Tibial nerve (tissue), 4 donors: ENCODE measurements at regions not wholly inside any gene's neighbourhood (a gene's known extent, or its start where the extent isn't known, plus 50 kb on each side); places are given as distances from the start of the nearest gene placed in this dataset.

Source experiments
- DNase-seq, 2 donors: peaks; one replicate each; pipeline ENCODE4 v3.0.0-alpha.2; 2019; ENCODE audit warnings: low spot score in 2 of 2
- H3K27ac ChIP-seq, 4 donors: fragments of 200-600 bp; sonication (generic) in 3 of 4; one replicate each; pipeline ENCODE4 v1.5.1; 2017 to 2019; ENCODE audit warnings: mild to moderate bottlenecking in 1 of 4
- H3K27me3 ChIP-seq, 2 donors: fragments of 200-600 bp; sonication (generic) in 1 of 2; one replicate each; pipeline versions ENCODE4 v1.5.1 to v1.6.0; 2017 to 2019
- H3K36me3 ChIP-seq, 3 donors: fragments of 200-600 bp; sonication (generic); one replicate each; pipeline ENCODE4 v1.5.1; 2018 to 2019
- H3K4me1 ChIP-seq, 4 donors: fragments of 200-600 bp; sonication (generic) in 3 of 4; one replicate each; pipeline ENCODE4 v1.5.1; 2017 to 2019
- H3K4me3 ChIP-seq, 4 donors: fragments of 200-600 bp; sonication (generic) in 3 of 4; one replicate each; pipeline ENCODE4 v1.5.1; 2017 to 2019; ENCODE audit warnings: mild to moderate bottlenecking in 1 of 4, moderate library complexity in 1 of 4
- H3K9me3 ChIP-seq, 4 donors: fragments of 200-600 bp; sonication (generic) in 3 of 4; one replicate each; pipeline ENCODE4 v1.5.1; 2017 to 2019
- EP300 ChIP-seq, 2 donors: sonication (generic); formaldehyde crosslinking; IDR thresholded peaks; one replicate each; pipeline ENCODE4 v1.6.1; 2017; ENCODE audit warnings: antibody characterized with exemption in 2 of 2, mild to moderate bottlenecking in 1 of 2
- POLR2A ChIP-seq, 2 donors: fragments of 450-650 bp; IDR thresholded peaks; one replicate each; pipeline ENCODE4 v1.6.1; 2017; ENCODE audit warnings: antibody characterized with exemption in 2 of 2, mild to moderate bottlenecking in 2 of 2, moderate library complexity in 2 of 2
- WGBS, 2 donors: methylation state at CpG; one replicate each; pipeline ENCODE4 v1.1.5; 2018; 5-methylcytosine and 5-hydroxymethylcytosine counted together
- TF ChIP-seq, protein P1 (sequence below), 5 experiments: fragments of 200-600 bp in 3 of 5; fragments of 450-650 bp in 2 of 5; sonication (generic) in 3 of 5; IDR thresholded peaks; one replicate each; pipeline ENCODE4 v1.5.1; 2016 to 2019; ENCODE audit warnings: antibody characterized with exemption in 5 of 5, mild to moderate bottlenecking in 3 of 5, moderate library complexity in 2 of 5

DNA sequence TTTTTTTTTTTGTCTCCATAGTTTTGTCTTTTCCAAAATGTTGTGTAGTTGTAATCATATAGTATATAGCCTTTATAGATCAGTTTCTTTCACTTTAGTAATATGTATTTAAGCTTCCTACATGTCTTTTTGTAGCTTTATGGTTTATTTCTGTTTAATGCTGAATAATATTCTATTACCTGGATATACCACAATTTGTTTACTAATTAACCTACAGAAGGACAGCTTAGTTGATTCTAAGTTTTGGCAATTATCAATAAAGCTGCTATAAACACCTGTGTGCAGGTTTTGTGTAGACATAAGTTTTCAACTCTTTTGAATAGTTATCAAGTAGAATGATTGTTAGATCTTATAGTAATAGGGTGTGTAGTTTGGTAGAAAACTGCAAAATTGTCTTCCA is 130.3 kb upstream of the CARD18 start:
- no peak overlapping the region for H3K27ac ChIP-seq
- DNase-seq, result no peak
- TF ChIP-seq POLR2A (IDR thresholded peaks at IDR 0.05), result no peak
- TF ChIP-seq EP300 (IDR thresholded peaks at IDR 0.05), result no peak
- no peaks in the 10 kb centered on the region for H3K4me1 ChIP-seq
- H3K27me3 ChIP-seq, result no peaks in the 10 kb centered on the region
- no peaks in the 10 kb centered on the region for H3K9me3 ChIP-seq
- no peak overlapping the region for H3K4me3 ChIP-seq
- no peaks in the 10 kb centered on the region for H3K36me3 ChIP-seq

DNA sequence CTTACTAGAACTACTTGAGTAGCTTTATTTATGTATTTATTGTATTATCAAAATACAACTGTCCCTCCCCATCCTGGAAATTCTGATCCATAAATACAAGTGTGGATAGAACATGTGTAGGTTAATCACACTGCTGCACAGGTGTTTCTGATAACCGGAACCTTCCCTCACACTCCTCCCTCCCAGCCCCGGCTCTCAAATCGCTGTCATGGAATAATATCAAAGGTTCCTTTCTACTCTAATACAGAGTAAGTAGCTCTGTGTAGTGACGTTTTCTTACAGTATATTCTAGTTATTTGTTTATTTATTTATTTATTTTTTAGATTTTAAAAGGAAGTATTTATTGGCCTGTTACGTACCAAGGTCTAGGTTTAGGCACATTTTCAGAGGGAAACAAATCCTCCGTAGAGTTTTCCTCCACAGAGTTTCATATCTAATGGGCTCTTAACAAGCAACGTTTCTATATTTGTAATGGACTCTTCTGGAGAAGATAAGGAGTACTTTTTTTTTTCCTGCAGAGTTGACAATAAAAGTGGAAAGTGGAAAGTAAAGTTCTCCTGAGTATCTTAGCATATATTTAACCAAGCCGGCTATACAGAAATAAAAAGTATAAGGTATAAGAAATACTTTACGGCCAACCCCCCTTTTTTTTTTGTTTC is 129.0 kb upstream of the CARD18 start:
- Histone ChIP-seq H3K4me1 (no peaks in the 10 kb centered on the region), H3K4me3 (no peak overlapping the region), H3K27ac (no peak overlapping the region), H3K9me3 (no peaks in the 10 kb centered on the region), H3K27me3 (no peaks in the 10 kb centered on the region), H3K36me3 (no peaks in the 10 kb centered on the region)
- WGBS, 2 donors, result 82% methylated on average over 9 of the region's 9 CpGs
- no peak for DNase-seq
- TF ChIP-seq POLR2A (IDR thresholded peaks at IDR 0.05) (no peak), EP300 (IDR thresholded peaks at IDR 0.05) (no peak)
- TF ChIP-seq, protein P1, sequence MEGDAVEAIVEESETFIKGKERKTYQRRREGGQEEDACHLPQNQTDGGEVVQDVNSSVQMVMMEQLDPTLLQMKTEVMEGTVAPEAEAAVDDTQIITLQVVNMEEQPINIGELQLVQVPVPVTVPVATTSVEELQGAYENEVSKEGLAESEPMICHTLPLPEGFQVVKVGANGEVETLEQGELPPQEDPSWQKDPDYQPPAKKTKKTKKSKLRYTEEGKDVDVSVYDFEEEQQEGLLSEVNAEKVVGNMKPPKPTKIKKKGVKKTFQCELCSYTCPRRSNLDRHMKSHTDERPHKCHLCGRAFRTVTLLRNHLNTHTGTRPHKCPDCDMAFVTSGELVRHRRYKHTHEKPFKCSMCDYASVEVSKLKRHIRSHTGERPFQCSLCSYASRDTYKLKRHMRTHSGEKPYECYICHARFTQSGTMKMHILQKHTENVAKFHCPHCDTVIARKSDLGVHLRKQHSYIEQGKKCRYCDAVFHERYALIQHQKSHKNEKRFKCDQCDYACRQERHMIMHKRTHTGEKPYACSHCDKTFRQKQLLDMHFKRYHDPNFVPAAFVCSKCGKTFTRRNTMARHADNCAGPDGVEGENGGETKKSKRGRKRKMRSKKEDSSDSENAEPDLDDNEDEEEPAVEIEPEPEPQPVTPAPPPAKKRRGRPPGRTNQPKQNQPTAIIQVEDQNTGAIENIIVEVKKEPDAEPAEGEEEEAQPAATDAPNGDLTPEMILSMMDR (IDR thresholded peaks at IDR 0.05), result no peak

DNA sequence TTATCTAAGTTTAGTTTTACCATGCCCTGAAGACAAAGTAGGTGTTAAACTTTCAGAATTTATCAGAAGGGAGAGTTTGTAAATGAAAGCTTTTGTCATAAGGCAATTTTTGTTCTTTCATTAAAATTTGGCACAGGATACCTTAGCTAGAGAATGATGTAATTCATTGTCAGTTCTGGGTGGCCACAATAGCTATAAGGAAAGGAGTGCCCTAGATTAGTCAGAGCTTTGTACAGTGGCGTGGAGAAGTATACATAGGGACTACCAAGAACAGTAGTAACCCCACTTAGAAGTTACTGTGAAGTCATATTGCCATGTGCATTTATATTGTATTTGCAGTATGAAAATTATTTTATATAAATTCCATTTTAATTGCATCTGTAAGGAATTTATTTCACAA is 126.3 kb upstream of the CARD18 start:
- WGBS, 2 donors, result 40 to 43% methylated on average over 1 of the region's 1 CpG
- no peak overlapping the region for H3K27ac ChIP-seq

DNA sequence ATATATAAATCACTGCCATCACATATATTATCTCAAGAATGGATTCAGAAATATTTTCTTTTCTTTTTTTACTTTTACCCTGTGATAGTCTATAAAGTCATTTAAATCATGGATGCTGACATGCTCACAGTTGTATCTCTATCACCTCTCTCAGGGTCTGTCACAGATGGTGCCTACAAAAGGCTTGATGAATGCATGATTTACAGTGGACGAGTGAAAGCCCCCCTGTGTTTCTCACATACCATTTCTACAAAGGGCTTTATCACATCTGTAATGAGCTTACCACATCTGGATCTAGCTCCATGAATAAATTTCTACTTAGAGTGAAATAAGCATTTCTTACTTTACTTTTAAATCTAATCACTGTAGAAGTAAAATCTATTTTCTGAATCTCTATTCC is 121.4 kb upstream of the CARD18 start:
- TF ChIP-seq, protein P1 (IDR thresholded peaks at IDR 0.05), result no peak
- TF ChIP-seq EP300 (IDR thresholded peaks at IDR 0.05) (no peak), POLR2A (IDR thresholded peaks at IDR 0.05) (no peak)
- Histone ChIP-seq H3K27me3 (no peaks in the 10 kb centered on the region), H3K4me3 (no peak overlapping the region), H3K36me3 (no peaks in the 10 kb centered on the region), H3K9me3 (no peaks in the 10 kb centered on the region), H3K27ac (no peak overlapping the region), H3K4me1 (no peaks in the 10 kb centered on the region)
- WGBS, 2 donors, result 61 to 75% methylated on average over 1 of the region's 1 CpG
- no peak for DNase-seq

More for the DNA sequence above, 126.3 kb upstream of the CARD18 start:
- Histone ChIP-seq H3K4me3 (no peak overlapping the region), H3K4me1 (no peaks in the 10 kb centered on the region), H3K9me3 (no peaks in the 10 kb centered on the region), H3K27me3 (no peaks in the 10 kb centered on the region), H3K36me3 (no peaks in the 10 kb centered on the region)
- no peak for DNase-seq
- TF ChIP-seq EP300 (IDR thresholded peaks at IDR 0.05) (no peak), POLR2A (IDR thresholded peaks at IDR 0.05) (no peak)
- TF ChIP-seq, protein P1 (IDR thresholded peaks at IDR 0.05), result no peak

DNA sequence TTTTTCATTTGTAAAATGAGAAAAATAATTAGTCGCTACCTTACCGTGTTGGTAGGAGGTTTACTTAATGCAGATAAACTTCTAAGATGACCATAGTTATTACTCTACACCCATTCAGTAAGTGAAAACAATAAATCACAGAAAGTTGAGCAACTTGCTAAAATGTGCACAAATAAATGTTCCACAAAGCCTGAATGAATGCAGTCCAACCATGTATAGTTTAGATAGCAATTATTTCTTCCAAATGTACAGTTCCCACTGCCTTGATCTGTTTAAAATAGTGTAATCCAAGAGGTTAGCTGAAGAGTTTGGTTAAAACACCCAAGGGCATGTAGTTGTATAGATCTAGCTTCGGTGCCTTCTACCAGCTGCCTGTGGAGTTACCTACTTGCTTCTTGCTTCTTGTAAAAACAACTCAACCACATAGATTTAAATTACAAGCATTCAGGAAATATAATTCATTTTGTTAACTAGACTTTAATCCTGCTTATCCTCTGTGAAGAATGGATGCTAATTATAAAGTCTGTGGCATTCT is 106.3 kb upstream of the CARD18 start:
- no peak overlapping the region for H3K27ac ChIP-seq
- no peaks in the 10 kb centered on the region for H3K9me3 ChIP-seq

More for the DNA sequence above, 106.3 kb upstream of the CARD18 start:
- no peaks in the 10 kb centered on the region for H3K36me3 ChIP-seq
- no peak for DNase-seq
- TF ChIP-seq, protein P1 (IDR thresholded peaks at IDR 0.05), result no peak
- TF ChIP-seq EP300 (IDR thresholded peaks at IDR 0.05) (no peak), POLR2A (IDR thresholded peaks at IDR 0.05) (no peak)
- H3K4me1 ChIP-seq, result no peaks in the 10 kb centered on the region
- H3K4me3 ChIP-seq, result no peak overlapping the region
- no peaks in the 10 kb centered on the region for H3K27me3 ChIP-seq
- WGBS, 2 donors, result 90 to 93% methylated on average over 3 of the region's 3 CpGs
